Effector memory CD4-positive, alpha-beta T cell (primary cell): ENCODE measurements at regions not wholly inside any gene's neighbourhood (a gene's known extent, or its start where the extent isn't known, plus 50 kb on each side); places are given as distances from the start of the nearest gene placed in this dataset.

Experiments used
- DNase-seq, 3 donors: peaks; one replicate each; pipeline ENCODE4 v3.0.0-alpha.2; 2020
- H3K27ac ChIP-seq: 2 replicates; pipeline ENCODE4 v1.7.0; 2013; ENCODE audit warnings: mild to moderate bottlenecking, low read length, moderate library complexity; ENCODE audit not compliant: insufficient read depth, poor library complexity, severe bottlenecking
- H3K27me3 ChIP-seq: replicated peaks from 2 replicates; pipeline ENCODE4 v1.7.0; 2013; ENCODE audit warnings: mild to moderate bottlenecking, low read length; ENCODE audit not compliant: insufficient read depth, control insufficient read depth, poor library complexity, severe bottlenecking
- H3K36me3 ChIP-seq: 2 replicates; pipeline ENCODE4 v1.7.0; 2013; ENCODE audit warnings: mild to moderate bottlenecking, low read length, moderate library complexity; ENCODE audit not compliant: control insufficient read depth, insufficient read depth
- H3K4me1 ChIP-seq: 2 replicates; pipeline ENCODE4 v1.7.0; 2013; ENCODE audit warnings: low read length, mild to moderate bottlenecking; ENCODE audit not compliant: control insufficient read depth, insufficient read depth, poor library complexity, severe bottlenecking
- H3K4me3 ChIP-seq: 2 replicates; pipeline ENCODE4 v1.7.0; 2013; ENCODE audit warnings: low read length, low read depth, mild to moderate bottlenecking; ENCODE audit not compliant: insufficient read depth, poor library complexity, severe bottlenecking
- H3K9me3 ChIP-seq: 2 replicates; pipeline ENCODE4 v1.7.0; 2013; ENCODE audit warnings: mild to moderate bottlenecking, low read length, moderate library complexity; ENCODE audit not compliant: control insufficient read depth

- no peak for DNase-seq
- no peak overlapping the region for H3K4me3 ChIP-seq
- H3K27ac ChIP-seq = no peak overlapping the region
- H3K4me1 ChIP-seq = no peaks in the 10 kb centered on the region
- no peaks in the 10 kb centered on the region for H3K27me3 ChIP-seq
- H3K9me3 ChIP-seq = no peaks in the 10 kb centered on the region
- no peaks in the 10 kb centered on the region for H3K36me3 ChIP-seq
Measured at GRCh38 chr6:23306251-23306950, 737.0 kb downstream of the HDGFL1 start.

- Histone ChIP-seq H3K4me1 (no peaks in the 10 kb centered on the region), H3K4me3 (no peak overlapping the region), H3K36me3 (no peaks in the 10 kb centered on the region), H3K9me3 (no peaks in the 10 kb centered on the region), H3K27me3 (no peaks in the 10 kb centered on the region), H3K27ac (no peak overlapping the region)
- DNase-seq = no peak
Measured at GRCh38 chr6:23307516-23307915, 738.1 kb downstream of the HDGFL1 start.

DNA sequence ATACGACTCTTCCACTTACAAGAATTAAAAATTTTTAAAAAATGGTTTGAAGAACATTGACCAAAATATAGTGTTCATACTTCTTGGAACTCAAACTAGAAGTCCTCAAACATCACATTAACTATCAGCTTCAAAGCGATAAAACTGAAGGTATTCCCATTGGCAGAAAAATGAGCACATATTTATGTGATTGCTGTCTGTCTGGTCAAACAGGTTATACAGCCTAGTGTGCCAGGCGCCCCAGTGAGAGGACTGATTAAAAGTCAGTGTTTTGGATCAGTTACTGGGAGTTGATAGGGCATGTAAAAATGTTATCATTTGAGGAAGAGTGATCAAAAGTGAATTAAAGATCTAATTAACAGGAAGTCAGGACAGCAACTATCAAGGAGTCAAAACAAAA is 738.8 kb downstream of the HDGFL1 start:
- Histone ChIP-seq H3K27me3 (no peaks in the 10 kb centered on the region), H3K27ac (no peak overlapping the region), H3K4me1 (no peaks in the 10 kb centered on the region), H3K36me3 (no peaks in the 10 kb centered on the region), H3K9me3 (no peaks in the 10 kb centered on the region), H3K4me3 (no peak overlapping the region)
- DNase-seq = no peak

DNA sequence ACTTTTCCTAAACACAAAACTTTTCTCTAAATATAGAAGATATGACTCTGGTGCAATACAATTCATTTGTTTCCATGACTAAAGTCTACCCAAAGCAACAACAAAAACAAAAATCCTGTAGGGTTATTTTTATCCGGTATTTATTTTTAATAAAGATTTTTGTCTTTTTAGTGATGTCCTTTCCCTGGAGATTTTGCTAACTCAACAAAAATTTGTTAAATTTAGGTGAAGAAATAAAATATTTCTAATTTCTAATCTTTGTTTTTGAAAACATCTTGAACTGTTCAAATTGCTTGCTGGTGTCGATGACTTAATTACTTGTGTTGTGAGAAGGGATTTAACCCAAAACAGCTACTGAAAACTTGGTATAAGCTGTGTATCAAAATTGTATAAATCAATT is 741.8 kb downstream of the HDGFL1 start:
- Histone ChIP-seq H3K27me3 (no peaks in the 10 kb centered on the region), H3K9me3 (no peaks in the 10 kb centered on the region), H3K27ac (no peak overlapping the region), H3K4me3 (no peak overlapping the region), H3K4me1 (no peaks in the 10 kb centered on the region), H3K36me3 (no peaks in the 10 kb centered on the region)
- DNase-seq = no peak

DNA sequence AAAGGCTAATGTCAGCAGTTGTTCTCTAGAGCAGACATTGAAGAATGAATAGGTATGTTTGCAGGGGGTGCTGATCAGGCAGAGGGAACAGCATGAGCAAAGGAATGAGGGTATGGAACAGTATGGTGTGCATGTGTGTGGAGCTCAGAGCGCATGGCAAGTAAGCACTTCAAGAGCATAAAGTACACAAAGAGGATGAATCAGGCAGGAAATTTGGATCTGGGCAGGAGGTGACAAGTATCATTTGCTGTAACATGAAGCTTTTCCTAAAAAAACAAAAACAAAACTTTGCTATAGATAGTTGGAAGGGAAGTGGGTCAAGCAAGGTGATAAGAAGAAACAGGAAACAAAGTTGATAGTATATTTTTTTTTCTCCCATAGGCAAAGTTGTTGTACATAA is 746.8 kb downstream of the HDGFL1 start:
- Histone ChIP-seq H3K4me1 (no peaks in the 10 kb centered on the region), H3K27me3 (no peaks in the 10 kb centered on the region), H3K27ac (no peak overlapping the region), H3K4me3 (no peak overlapping the region), H3K36me3 (no peaks in the 10 kb centered on the region), H3K9me3 (no peaks in the 10 kb centered on the region)
- no peak for DNase-seq

DNA sequence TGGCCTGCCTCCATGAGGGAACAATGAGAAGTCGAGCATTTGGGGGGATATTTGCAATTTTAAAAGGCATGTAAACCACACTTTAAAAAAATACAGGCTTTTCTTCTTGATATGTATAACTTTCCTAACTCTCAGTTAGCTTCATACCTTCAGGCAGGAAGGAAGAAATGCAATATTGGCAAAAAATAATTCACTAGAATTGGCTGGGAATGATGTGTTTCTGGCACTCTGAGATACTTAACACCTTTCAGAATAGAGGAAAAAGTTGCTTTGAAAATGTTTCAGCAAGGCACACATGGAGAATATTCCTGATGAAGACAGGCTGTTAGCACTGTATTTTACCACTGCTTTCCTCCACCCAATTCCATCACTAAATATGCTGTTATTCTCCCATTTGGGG is 747.6 kb downstream of the HDGFL1 start:
- H3K9me3 ChIP-seq = no peaks in the 10 kb centered on the region

GRCh38 chr6:23319582-23319981 is 750.2 kb downstream of the HDGFL1 start:
- Histone ChIP-seq H3K9me3 (no peaks in the 10 kb centered on the region), H3K4me1 (no peaks in the 10 kb centered on the region), H3K27me3 (no peaks in the 10 kb centered on the region), H3K4me3 (no peak overlapping the region), H3K27ac (no peak overlapping the region), H3K36me3 (no peaks in the 10 kb centered on the region)
- no peak for DNase-seq

More for the DNA sequence above, 747.6 kb downstream of the HDGFL1 start:
- DNase-seq = no peak
- H3K27ac ChIP-seq = no peak overlapping the region
- no peak overlapping the region for H3K4me3 ChIP-seq
- H3K27me3 ChIP-seq = no peaks in the 10 kb centered on the region
- no peaks in the 10 kb centered on the region for H3K36me3 ChIP-seq
- H3K4me1 ChIP-seq = no peaks in the 10 kb centered on the region

DNA sequence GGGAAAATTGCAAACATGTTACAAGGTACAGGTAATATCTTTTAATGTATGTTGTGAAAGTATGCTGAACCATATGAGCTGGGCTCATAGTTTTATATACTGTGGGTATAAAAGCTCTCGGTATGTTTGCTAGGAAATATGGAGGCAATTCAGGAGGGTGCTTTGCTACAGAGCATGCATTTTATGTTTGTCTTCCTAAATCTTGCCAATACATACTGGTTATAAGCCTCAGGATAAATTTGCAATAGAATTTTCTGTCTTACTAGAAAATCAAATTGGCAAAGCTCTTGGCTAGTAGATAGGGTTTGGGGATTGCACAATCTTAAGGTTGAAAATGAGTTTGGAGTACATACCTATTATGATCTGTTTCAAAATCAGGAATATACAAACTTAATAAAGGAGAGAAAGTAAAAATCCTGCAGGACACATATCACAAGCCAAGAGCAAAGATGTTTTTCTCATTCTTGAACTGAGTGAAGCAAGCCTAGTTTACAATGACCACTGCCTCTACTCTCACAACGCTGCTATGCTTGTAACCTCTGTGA is 751.2 kb downstream of the HDGFL1 start:
- DNase-seq = no peak
- Histone ChIP-seq H3K4me1 (no peaks in the 10 kb centered on the region), H3K9me3 (no peaks in the 10 kb centered on the region), H3K36me3 (no peaks in the 10 kb centered on the region), H3K27me3 (no peaks in the 10 kb centered on the region), H3K27ac (no peak overlapping the region), H3K4me3 (no peak overlapping the region)

- no peak overlapping the region for H3K4me3 ChIP-seq
Measured at GRCh38 chr6:23323897-23324296, 754.5 kb downstream of the HDGFL1 start.

DNA sequence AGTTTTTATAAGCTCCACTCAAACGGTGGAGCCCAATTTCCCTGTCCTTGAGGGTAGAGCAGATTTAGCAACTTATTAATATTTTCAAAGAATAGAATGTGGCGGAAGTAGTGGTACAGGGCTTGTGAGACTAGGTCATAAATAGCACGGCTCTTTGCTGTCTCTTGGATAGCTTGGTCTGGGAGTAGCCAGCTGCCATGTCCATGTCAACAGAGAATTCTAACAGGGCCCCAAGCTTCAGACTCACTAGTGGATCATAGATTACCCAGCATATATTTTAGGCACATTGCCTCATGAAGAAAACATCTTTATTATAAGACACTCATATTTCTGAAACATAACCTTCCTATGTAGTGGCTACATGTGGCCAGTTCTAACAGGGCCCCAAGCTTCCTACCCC is 755.7 kb downstream of the HDGFL1 start:
- no peak overlapping the region for H3K27ac ChIP-seq
- no peaks in the 10 kb centered on the region for H3K4me1 ChIP-seq

More at GRCh38 chr6:23323897-23324296, 754.5 kb downstream of the HDGFL1 start:
- Histone ChIP-seq H3K27me3 (no peaks in the 10 kb centered on the region), H3K4me1 (no peaks in the 10 kb centered on the region), H3K9me3 (no peaks in the 10 kb centered on the region), H3K36me3 (no peaks in the 10 kb centered on the region), H3K27ac (no peak overlapping the region)
- DNase-seq = no peak

More for the DNA sequence above, 755.7 kb downstream of the HDGFL1 start:
- H3K9me3 ChIP-seq = no peaks in the 10 kb centered on the region
- no peaks in the 10 kb centered on the region for H3K27me3 ChIP-seq
- H3K36me3 ChIP-seq = no peaks in the 10 kb centered on the region
- no peak overlapping the region for H3K4me3 ChIP-seq
- DNase-seq = no peak
